Endothelial cell of umbilical vein (primary cell): ENCODE measurements at regions not wholly inside any gene's neighbourhood (a gene's known extent, or its start where the extent isn't known, plus 50 kb on each side); places are given as distances from the start of the nearest gene placed in this dataset.

ENCODE experiments used
- BruUV-seq: library from RNA; stranded (reverse); fragments of 400-500 nt; replicated peaks from 2 replicates; lab custom pipeline; 2021; lab: Mats Ljungman, UMichigan
- CTCF ChIA-PET: fragments of 300-600, 350-600 bp; sonication (Branson Sonifier 250); formaldehyde crosslinking; loops from one replicate; lab custom pipeline; 2021; ENCODE audit warnings: antibody characterized with exemption, inconsistent platforms; lab: Charles Lee
- POLR2A ChIA-PET: fragments of 300-600, 350-600 bp; sonication (Branson Sonifier 250); formaldehyde crosslinking; loops from one replicate; lab custom pipeline; 2021; ENCODE audit warnings: antibody characterized with exemption, inconsistent platforms; lab: Charles Lee
- DNase-seq: peaks from one replicate; pipeline ENCODE4 v3.0.0-alpha.2; 2011; ENCODE audit warnings: low read depth, low spot score
- FAIRE-seq: peaks from 2 replicates; lab custom pipeline; 2011; peaks lifted over from hg19 to GRCh38; lab: Jason Lieb, UNC
- H2AFZ ChIP-seq: 2 replicates; pipeline ENCODE4 v1.6.0; 2012; ENCODE audit warnings: low read depth, low read length, control low read depth, inconsistent platforms
- H3K27ac ChIP-seq: 2 replicates; pipeline ENCODE4 v1.5.1; 2011; ENCODE audit warnings: low read depth, mild to moderate bottlenecking, control low read depth, low read length, moderate library complexity; ENCODE audit not compliant: insufficient read depth
- H3K27me3 ChIP-seq, 2 experiments: 2 replicates each; pipeline versions ENCODE4 v1.6.0 to v1.6.1; 2011; ENCODE audit warnings: low read length in 2 of 2, mixed read lengths in 1 of 2; ENCODE audit not compliant: control insufficient read depth in 2 of 2, insufficient read depth in 2 of 2
- H3K36me3 ChIP-seq, 2 experiments: 2 replicates in 1 of 2; 3 replicates in 1 of 2; pipeline ENCODE4 v1.5.1; 2011; ENCODE audit warnings: low read length in 2 of 2, mild to moderate bottlenecking in 1 of 2, moderate library complexity in 1 of 2; ENCODE audit not compliant: control insufficient read depth in 2 of 2, insufficient read depth in 2 of 2; ENCODE audit errors: extremely low read depth in 1 of 2
- H3K4me1 ChIP-seq: 3 replicates; pipeline ENCODE4 v1.5.1; 2011; ENCODE audit warnings: mild to moderate bottlenecking, low read length; ENCODE audit not compliant: control insufficient read depth, insufficient read depth; ENCODE audit errors: extremely low read depth
- H3K4me2 ChIP-seq: 2 replicates; pipeline ENCODE4 v1.6.1; 2011; ENCODE audit warnings: low read length, control low read depth, mixed read lengths; ENCODE audit not compliant: insufficient read depth
- H3K4me3 ChIP-seq, 3 experiments: fragments of 200-600 bp in 1 of 3; sonication (generic), shearing (Covaris generic) in 1 of 3; replicated peaks in 1 of 3; 2 replicates each; pipeline ENCODE4 v1.5.1; 2011 to 2016; ENCODE audit warnings: control low read depth in 3 of 3, low read length in 3 of 3, mild to moderate bottlenecking in 2 of 3, inconsistent platforms in 1 of 3, low read depth in 1 of 3, moderate library complexity in 1 of 3; ENCODE audit not compliant: insufficient read depth in 1 of 3
- H3K79me2 ChIP-seq: 2 replicates; pipeline ENCODE4 v1.6.0; 2012; ENCODE audit warnings: low read length, inconsistent platforms; ENCODE audit not compliant: control insufficient read depth, insufficient read depth
- H3K9ac ChIP-seq: replicated peaks from 2 replicates; pipeline ENCODE3; 2011; ENCODE audit warnings: low read length, control low read depth; ENCODE audit not compliant: insufficient read depth; ENCODE audit errors: extremely low read depth
- H3K9me1 ChIP-seq: replicated peaks from 3 replicates; pipeline ENCODE4 v1.6.0; 2011; ENCODE audit warnings: mild to moderate bottlenecking, low read length; ENCODE audit not compliant: control insufficient read depth, insufficient read depth; ENCODE audit errors: extremely low read depth
- H3K9me3 ChIP-seq: replicated peaks from 2 replicates; pipeline ENCODE4 v1.5.1; 2012; ENCODE audit warnings: low read length, inconsistent platforms; ENCODE audit not compliant: control insufficient read depth, insufficient read depth
- H4K20me1 ChIP-seq: replicated peaks from 2 replicates; pipeline ENCODE3; 2011; ENCODE audit warnings: mild to moderate bottlenecking, low read length; ENCODE audit not compliant: control insufficient read depth, insufficient read depth; ENCODE audit errors: extremely low read depth
- EZH2 ChIP-seq: IDR thresholded peaks from 2 replicates; pipeline ENCODE4 v1.6.1; 2012; ENCODE audit warnings: borderline replicate concordance, low read depth, mild to moderate bottlenecking, moderate library complexity, low read length, inconsistent platforms; ENCODE audit not compliant: severe bottlenecking
- FOS ChIP-seq: IDR thresholded peaks from 2 replicates; pipeline ENCODE4 v1.6.1; 2011; ENCODE audit warnings: mild to moderate bottlenecking, low read length, moderate library complexity, borderline replicate concordance; ENCODE audit not compliant: insufficient read depth
- GATA2 ChIP-seq: IDR thresholded peaks from 2 replicates; pipeline ENCODE4 v1.7.0; 2011; ENCODE audit warnings: low read depth, mild to moderate bottlenecking, moderate library complexity, mixed read lengths, low read length; ENCODE audit not compliant: insufficient read length, insufficient read depth
- JUN ChIP-seq: IDR thresholded peaks from 2 replicates; pipeline ENCODE4 v1.6.1; 2011; ENCODE audit warnings: borderline replicate concordance, low read depth; ENCODE audit not compliant: insufficient read length, insufficient read depth
- MAX ChIP-seq: IDR thresholded peaks from 2 replicates; pipeline ENCODE4 v1.6.1; 2011; ENCODE audit not compliant: insufficient read depth, insufficient read length
- MYC ChIP-seq: IDR thresholded peaks from one replicate; pipeline ENCODE4 v1.6.1; 2011; ENCODE audit warnings: mild to moderate bottlenecking, low read depth, low read length
- POLR2A ChIP-seq: IDR thresholded peaks from 2 replicates; pipeline ENCODE4 v1.6.1; 2012; ENCODE audit warnings: low read depth, mild to moderate bottlenecking, control low read depth, low read length
- POLR2AphosphoS5 ChIP-seq: IDR thresholded peaks from 2 replicates; pipeline ENCODE4 v1.6.1; 2012; ENCODE audit warnings: low read depth, mild to moderate bottlenecking, control low read depth, low read length, moderate library complexity; ENCODE audit not compliant: insufficient read depth
- dilution Hi-C: fragments of 300-500 bp; cut with MboI; formaldehyde crosslinking; loops from one replicate; pipeline ENCODE4 v1.15.0; 2019; ENCODE audit warnings: low sequenced_read_pairs; ENCODE audit not compliant: extremely low pct_ligation_motif_present
- intact Hi-C: fragments of 100-400 bp; cut with micrococcal nuclease; formaldehyde crosslinking; loops from one replicate; pipeline ENCODE4 v1.10.0; 2022
- TF ChIP-seq, protein P1 (sequence below), 2 donors: IDR thresholded peaks; 1 replicate in 1 of 2; 2 replicates in 1 of 2; pipeline ENCODE4 v1.5.1; 2011; ENCODE audit warnings: low read length in 2 of 2, mild to moderate bottlenecking in 2 of 2, moderate library complexity in 2 of 2, control low read depth in 1 of 2, inconsistent platforms in 1 of 2, low read depth in 1 of 2; ENCODE audit not compliant: insufficient read depth in 1 of 2; ENCODE audit errors: extremely low read depth in 1 of 2

GRCh38 chr4:11483046-11483445 is 54.4 kb upstream of the HS3ST1 start:
- no peaks in the 10 kb centered on the region for H3K36me3 ChIP-seq
- H3K27me3 ChIP-seq: no peaks in the 10 kb centered on the region
- TF ChIP-seq POLR2AphosphoS5 (no peak), FOS (peak; percentile 54), GATA2 (peak; percentile 33), EZH2 (no peak), MYC (no peak), POLR2A (no peak), JUN (no peak), MAX (no peak)
- TF ChIP-seq, protein P1, sequence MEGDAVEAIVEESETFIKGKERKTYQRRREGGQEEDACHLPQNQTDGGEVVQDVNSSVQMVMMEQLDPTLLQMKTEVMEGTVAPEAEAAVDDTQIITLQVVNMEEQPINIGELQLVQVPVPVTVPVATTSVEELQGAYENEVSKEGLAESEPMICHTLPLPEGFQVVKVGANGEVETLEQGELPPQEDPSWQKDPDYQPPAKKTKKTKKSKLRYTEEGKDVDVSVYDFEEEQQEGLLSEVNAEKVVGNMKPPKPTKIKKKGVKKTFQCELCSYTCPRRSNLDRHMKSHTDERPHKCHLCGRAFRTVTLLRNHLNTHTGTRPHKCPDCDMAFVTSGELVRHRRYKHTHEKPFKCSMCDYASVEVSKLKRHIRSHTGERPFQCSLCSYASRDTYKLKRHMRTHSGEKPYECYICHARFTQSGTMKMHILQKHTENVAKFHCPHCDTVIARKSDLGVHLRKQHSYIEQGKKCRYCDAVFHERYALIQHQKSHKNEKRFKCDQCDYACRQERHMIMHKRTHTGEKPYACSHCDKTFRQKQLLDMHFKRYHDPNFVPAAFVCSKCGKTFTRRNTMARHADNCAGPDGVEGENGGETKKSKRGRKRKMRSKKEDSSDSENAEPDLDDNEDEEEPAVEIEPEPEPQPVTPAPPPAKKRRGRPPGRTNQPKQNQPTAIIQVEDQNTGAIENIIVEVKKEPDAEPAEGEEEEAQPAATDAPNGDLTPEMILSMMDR (IDR thresholded peaks at IDR 0.05; ENCODE audit: extremely low read depth in 1 of 2, insufficient read depth in 1 of 2, low read depth in 1 of 2, low read length in 2 of 2): no peak
- FAIRE-seq (no peak), DNase-seq (peak; percentile 15)
- no peaks in the 10 kb centered on the region for H4K20me1 ChIP-seq
- POLR2A ChIA-PET: no interaction called here
- H2AFZ ChIP-seq: no peak overlapping the region
- peaks cover 24% of the 10 kb centered on the region for H3K4me1 ChIP-seq
- no peaks in the 10 kb centered on the region for H3K9me3 ChIP-seq
- dilution Hi-C loops: no loop called here
- CTCF ChIA-PET: no interaction called here
- no peak overlapping the region for H3K4me3 ChIP-seq
- H3K4me2 ChIP-seq: no peak overlapping the region
- H3K9me1 ChIP-seq: no peaks in the 10 kb centered on the region
- no TSS peak for BruUV-seq
- peak overlapping the region; percentile 9 for H3K27ac ChIP-seq
- no peaks in the 10 kb centered on the region for H3K79me2 ChIP-seq
- no peak overlapping the region for H3K9ac ChIP-seq
- intact Hi-C loops: loop anchor here (2.0 kb wide), 1 partner anchor 66 kb away; no protein-coding TSS in a partner anchor
